Natural killer cell treated with Interleukin-12 subunit alpha and Interleukin-12 subunit beta and Interleukin-15 and Interleukin-18, amount 100 ng/mL, for 72 hours (primary cell): ENCODE measurements at regions not wholly inside any gene's neighbourhood (a gene's known extent, or its start where the extent isn't known, plus 50 kb on each side); places are given as distances from the start of the nearest gene placed in this dataset.

Source experiments
- ATAC-seq, 2 donors: fragments of 150-1000 bp; cut with Tn5 transposase in 1 of 2; sonication (Bioruptor Pico), chemical (Tn5 transposase) in 1 of 2; 2 replicates each; pipeline ENCODE4 v1.10.0; 2021
- DNase-seq: peaks from one replicate; pipeline ENCODE4 v3.0.0; 2022; ENCODE audit warnings: low spot score
- H3K27ac Mint-ChIP-seq, 2 donors: 1 replicate in 1 of 2; 2 replicates in 1 of 2; pipeline ENCODE4 v1.8.0; 2022; ENCODE audit warnings: mixed read lengths in 2 of 2, mild to moderate bottlenecking in 1 of 2, moderate library complexity in 1 of 2
- H3K27me3 Mint-ChIP-seq, 2 donors: 1 replicate in 1 of 2; 2 replicates in 1 of 2; pipeline ENCODE4 v1.8.0; 2022; ENCODE audit warnings: mixed read lengths in 2 of 2
- H3K36me3 Mint-ChIP-seq: one replicate; pipeline ENCODE4 v1.8.0; 2022; ENCODE audit warnings: mixed read lengths
- H3K4me1 Mint-ChIP-seq, 2 donors: 1 replicate in 1 of 2; 2 replicates in 1 of 2; pipeline ENCODE4 v1.8.0; 2022; ENCODE audit warnings: low read depth in 2 of 2, mixed read lengths in 2 of 2, mild to moderate bottlenecking in 1 of 2
- H3K4me3 Mint-ChIP-seq: one replicate; pipeline ENCODE4 v1.8.0; 2022; ENCODE audit warnings: mixed read lengths
- H3K9me3 Mint-ChIP-seq: 2 replicates; pipeline ENCODE4 v1.8.0; 2022; ENCODE audit warnings: mixed read lengths

- Mint-ChIP-seq H3K36me3 (no peaks in the 10 kb centered on the region), H3K27ac (no peak overlapping the region), H3K4me3 (no peak overlapping the region), H3K9me3 (no peaks in the 10 kb centered on the region), H3K4me1 (no peaks in the 10 kb centered on the region), H3K27me3 (no peaks in the 10 kb centered on the region)
- ATAC-seq (peak in 1 of 2 donors; percentile 38), DNase-seq (no peak)
Measured at GRCh38 chr6:112626468-112627082, 279.4 kb downstream of the RFPL4B start.

- H3K36me3 Mint-ChIP-seq = no peaks in the 10 kb centered on the region
- no peak for DNase-seq
- no peak for ATAC-seq
- no peaks in the 10 kb centered on the region for H3K9me3 Mint-ChIP-seq
- H3K27me3 Mint-ChIP-seq = no peaks in the 10 kb centered on the region
- no peaks in the 10 kb centered on the region for H3K4me1 Mint-ChIP-seq
- no peak overlapping the region for H3K27ac Mint-ChIP-seq
- no peak overlapping the region for H3K4me3 Mint-ChIP-seq
Measured at GRCh38 chr6:112634376-112634775, 287.2 kb downstream of the RFPL4B start.

- Mint-ChIP-seq H3K27me3 (no peaks in the 10 kb centered on the region), H3K27ac (no peak overlapping the region), H3K36me3 (no peaks in the 10 kb centered on the region), H3K9me3 (no peaks in the 10 kb centered on the region), H3K4me1 (no peaks in the 10 kb centered on the region), H3K4me3 (no peak overlapping the region)
- DNase-seq (no peak), ATAC-seq (no peak)
Measured at GRCh38 chr6:112636650-112637262, 289.6 kb downstream of the RFPL4B start.

GRCh38 chr6:112639391-112639831 is 292.3 kb downstream of the RFPL4B start:
- Mint-ChIP-seq H3K4me3 (no peak overlapping the region), H3K27me3 (no peaks in the 10 kb centered on the region), H3K27ac (no peak overlapping the region), H3K36me3 (no peaks in the 10 kb centered on the region), H3K4me1 (no peaks in the 10 kb centered on the region), H3K9me3 (no peaks in the 10 kb centered on the region)
- DNase-seq (no peak), ATAC-seq (no peak)

- no peak overlapping the region for H3K4me3 Mint-ChIP-seq
- no peaks in the 10 kb centered on the region for H3K4me1 Mint-ChIP-seq
- peaks cover 2% of the 10 kb centered on the region for H3K9me3 Mint-ChIP-seq
- H3K36me3 Mint-ChIP-seq = no peaks in the 10 kb centered on the region
- no peaks in the 10 kb centered on the region for H3K27me3 Mint-ChIP-seq
- DNase-seq = no peak
- H3K27ac Mint-ChIP-seq = no peak overlapping the region
- ATAC-seq = no peak
Measured at GRCh38 chr6:112640891-112641290, 293.8 kb downstream of the RFPL4B start.

- H3K9me3 Mint-ChIP-seq = peaks cover 7% of the 10 kb centered on the region
- H3K27me3 Mint-ChIP-seq = no peaks in the 10 kb centered on the region
- DNase-seq (no peak), ATAC-seq (no peak)
- H3K36me3 Mint-ChIP-seq = no peaks in the 10 kb centered on the region
- H3K4me3 Mint-ChIP-seq = no peak overlapping the region
- H3K27ac Mint-ChIP-seq = no peak overlapping the region
- no peaks in the 10 kb centered on the region for H3K4me1 Mint-ChIP-seq
Measured at GRCh38 chr6:112649853-112650252, 302.7 kb downstream of the RFPL4B start.

GRCh38 chr6:112651239-112651638 is 304.1 kb downstream of the RFPL4B start:
- Mint-ChIP-seq H3K4me3 (no peak overlapping the region), H3K4me1 (no peaks in the 10 kb centered on the region), H3K36me3 (no peaks in the 10 kb centered on the region), H3K27ac (no peak overlapping the region), H3K9me3 (peaks cover 4% of the 10 kb centered on the region), H3K27me3 (no peaks in the 10 kb centered on the region)
- ATAC-seq (no peak), DNase-seq (no peak)

- no peak overlapping the region for H3K4me3 Mint-ChIP-seq
- no peak for DNase-seq
- no peak overlapping the region for H3K27ac Mint-ChIP-seq
- no peaks in the 10 kb centered on the region for H3K36me3 Mint-ChIP-seq
- no peaks in the 10 kb centered on the region for H3K27me3 Mint-ChIP-seq
- no peak for ATAC-seq
- no peaks in the 10 kb centered on the region for H3K9me3 Mint-ChIP-seq
- no peaks in the 10 kb centered on the region for H3K4me1 Mint-ChIP-seq
Measured at GRCh38 chr6:112659912-112660311, 312.8 kb downstream of the RFPL4B start.

- H3K4me1 Mint-ChIP-seq = no peaks in the 10 kb centered on the region
- no peaks in the 10 kb centered on the region for H3K36me3 Mint-ChIP-seq
- no peak overlapping the region for H3K4me3 Mint-ChIP-seq
- H3K27me3 Mint-ChIP-seq = no peaks in the 10 kb centered on the region
- peaks cover 2% of the 10 kb centered on the region for H3K9me3 Mint-ChIP-seq
- ATAC-seq (no peak), DNase-seq (no peak)
- H3K27ac Mint-ChIP-seq = no peak overlapping the region
Measured at GRCh38 chr6:112660626-112661025, 313.5 kb downstream of the RFPL4B start.

- Mint-ChIP-seq H3K9me3 (peaks cover 5% of the 10 kb centered on the region), H3K27ac (no peak overlapping the region), H3K4me1 (no peaks in the 10 kb centered on the region), H3K27me3 (no peaks in the 10 kb centered on the region), H3K4me3 (no peak overlapping the region), H3K36me3 (no peaks in the 10 kb centered on the region)
- ATAC-seq = no peak
- no peak for DNase-seq
Measured at GRCh38 chr6:112663698-112664097, 316.6 kb downstream of the RFPL4B start.

GRCh38 chr6:112665114-112665513 is 318.0 kb downstream of the RFPL4B start:
- Mint-ChIP-seq H3K4me3 (no peak overlapping the region), H3K4me1 (no peaks in the 10 kb centered on the region), H3K9me3 (peaks cover 5% of the 10 kb centered on the region), H3K27me3 (no peaks in the 10 kb centered on the region), H3K36me3 (no peaks in the 10 kb centered on the region), H3K27ac (no peak overlapping the region)
- no peak for DNase-seq
- ATAC-seq = no peak

GRCh38 chr6:112665815-112666214 is 318.7 kb downstream of the RFPL4B start:
- Mint-ChIP-seq H3K4me3 (no peak overlapping the region), H3K27ac (no peak overlapping the region), H3K4me1 (no peaks in the 10 kb centered on the region), H3K9me3 (peaks cover 5% of the 10 kb centered on the region), H3K36me3 (no peaks in the 10 kb centered on the region), H3K27me3 (no peaks in the 10 kb centered on the region)
- ATAC-seq = no peak
- DNase-seq = no peak

- peaks cover 7% of the 10 kb centered on the region for H3K9me3 Mint-ChIP-seq
- DNase-seq (no peak), ATAC-seq (no peak)
- no peak overlapping the region for H3K27ac Mint-ChIP-seq
- no peaks in the 10 kb centered on the region for H3K27me3 Mint-ChIP-seq
- no peaks in the 10 kb centered on the region for H3K36me3 Mint-ChIP-seq
- H3K4me1 Mint-ChIP-seq = no peaks in the 10 kb centered on the region
- no peak overlapping the region for H3K4me3 Mint-ChIP-seq
Measured at GRCh38 chr6:112667427-112667826, 320.3 kb downstream of the RFPL4B start.

GRCh38 chr6:112680091-112680490 is 333.0 kb downstream of the RFPL4B start:
- no peaks in the 10 kb centered on the region for H3K36me3 Mint-ChIP-seq
- no peak overlapping the region for H3K27ac Mint-ChIP-seq
- no peak overlapping the region for H3K4me3 Mint-ChIP-seq
- H3K27me3 Mint-ChIP-seq = no peaks in the 10 kb centered on the region
- DNase-seq (no peak), ATAC-seq (no peak)
- peaks cover 7% of the 10 kb centered on the region for H3K9me3 Mint-ChIP-seq
- H3K4me1 Mint-ChIP-seq = no peaks in the 10 kb centered on the region

GRCh38 chr6:112682071-112682470 is 334.9 kb downstream of the RFPL4B start:
- Mint-ChIP-seq H3K27ac (no peak overlapping the region), H3K9me3 (peaks cover 3% of the 10 kb centered on the region), H3K4me3 (no peak overlapping the region), H3K4me1 (no peaks in the 10 kb centered on the region), H3K27me3 (no peaks in the 10 kb centered on the region), H3K36me3 (no peaks in the 10 kb centered on the region)
- no peak for ATAC-seq
- no peak for DNase-seq
